ENCODE measurements at regions not wholly inside any gene's neighbourhood (a gene's known extent, or its start where the extent isn't known, plus 50 kb on each side); places are given as distances from the start of the nearest gene placed in this dataset.

DNA sequence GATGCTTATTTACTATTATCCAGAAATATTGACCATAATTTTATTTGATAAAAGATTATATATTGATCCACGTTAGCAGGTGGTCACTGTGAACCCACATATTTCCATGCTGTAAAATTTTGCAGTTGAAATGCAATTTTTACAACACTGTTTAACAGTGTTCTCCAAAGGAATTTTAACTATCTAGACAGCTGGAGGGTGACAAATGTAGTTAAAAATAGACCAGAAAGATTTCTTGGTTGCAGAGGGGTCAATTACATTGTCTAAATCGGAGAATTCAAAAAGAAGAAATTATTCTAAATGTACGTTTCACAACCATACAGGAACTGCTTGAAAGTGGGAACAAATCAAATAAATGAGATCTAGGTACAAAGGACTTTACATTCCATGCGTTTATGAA is 625.2 kb upstream of the NCAM2 start:
- Mint-ChIP-seq H3K27ac (peak overlapping the region; percentile 3), H3K4me1 (peaks cover 7% of the 10 kb centered on the region), H3K4me3 (no peak overlapping the region), H3K9me3 (no peaks in the 10 kb centered on the region), H3K36me3 (no peaks in the 10 kb centered on the region), H3K27me3 (ENCODE audit: low read depth) (no peaks in the 10 kb centered on the region)
- TF ChIP-seq CTCF (IDR thresholded peaks at IDR 0.05; ENCODE audit: unreplicated experiment) = no peak
- DNase-seq (ENCODE audit: low spot score in 2 of 2, unreplicated experiment in 2 of 2) = no peak

- no peak overlapping the region for H3K4me3 Mint-ChIP-seq
- no peak overlapping the region for H3K27ac Mint-ChIP-seq
- H3K4me1 Mint-ChIP-seq = peaks cover 5% of the 10 kb centered on the region
- peaks cover 20% of the 10 kb centered on the region for H3K9me3 Mint-ChIP-seq
- no peaks in the 10 kb centered on the region for H3K36me3 Mint-ChIP-seq
- TF ChIP-seq CTCF (IDR thresholded peaks at IDR 0.05; ENCODE audit: unreplicated experiment) = no peak
- no peak for DNase-seq (ENCODE audit: low spot score in 2 of 2, unreplicated experiment in 2 of 2)
- no peaks in the 10 kb centered on the region for H3K27me3 Mint-ChIP-seq (ENCODE audit: low read depth)
These were observed 621.0 kb upstream of the NCAM2 start for GRCh38 chr21:20377250-20377649.

GRCh38 chr21:20388400-20388799 is 609.8 kb upstream of the NCAM2 start:
- Mint-ChIP-seq H3K36me3 (peaks cover 8% of the 10 kb centered on the region), H3K27ac (no peak overlapping the region), H3K4me1 (no peaks in the 10 kb centered on the region), H3K4me3 (no peak overlapping the region), H3K9me3 (peaks cover 47% of the 10 kb centered on the region), H3K27me3 (ENCODE audit: low read depth) (no peaks in the 10 kb centered on the region)
- DNase-seq (ENCODE audit: low spot score in 2 of 2, unreplicated experiment in 2 of 2) = no peak
- no peak for TF ChIP-seq CTCF (IDR thresholded peaks at IDR 0.05; ENCODE audit: unreplicated experiment)

- Mint-ChIP-seq H3K9me3 (peaks cover 13% of the 10 kb centered on the region), H3K4me3 (no peak overlapping the region), H3K27me3 (ENCODE audit: low read depth) (no peaks in the 10 kb centered on the region), H3K4me1 (peaks cover 8% of the 10 kb centered on the region), H3K36me3 (no peaks in the 10 kb centered on the region), H3K27ac (no peak overlapping the region)
- TF ChIP-seq CTCF (IDR thresholded peaks at IDR 0.05; ENCODE audit: unreplicated experiment) = no peak
- DNase-seq (ENCODE audit: low spot score in 2 of 2, unreplicated experiment in 2 of 2) = no peak
These were observed 601.4 kb upstream of the NCAM2 start for GRCh38 chr21:20396798-20397197.

DNA sequence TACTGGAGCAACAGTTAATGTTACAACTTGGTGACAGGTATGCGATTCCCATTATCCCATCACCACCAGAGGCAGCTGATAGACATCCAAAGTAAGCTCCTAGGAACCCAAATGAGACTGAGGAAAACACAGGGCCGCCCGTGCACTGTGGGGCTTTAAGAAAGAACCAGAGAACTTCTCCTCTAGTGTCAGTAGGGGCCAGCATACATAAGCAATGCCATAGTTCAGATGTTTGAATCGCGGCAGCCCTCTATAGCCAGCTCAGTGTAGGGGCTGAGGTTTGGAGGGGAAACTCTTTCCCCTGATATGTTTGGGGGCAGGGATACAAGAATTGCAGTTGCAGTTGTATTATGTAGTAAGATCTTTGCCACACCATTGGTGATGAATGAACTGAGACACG is 593.3 kb upstream of the NCAM2 start:
- Mint-ChIP-seq H3K9me3 (peaks cover 7% of the 10 kb centered on the region), H3K27me3 (ENCODE audit: low read depth) (no peaks in the 10 kb centered on the region), H3K4me3 (no peak overlapping the region), H3K4me1 (peaks cover 4% of the 10 kb centered on the region), H3K36me3 (no peaks in the 10 kb centered on the region), H3K27ac (no peak overlapping the region)
- no peak for TF ChIP-seq CTCF (IDR thresholded peaks at IDR 0.05; ENCODE audit: unreplicated experiment)
- DNase-seq (ENCODE audit: low spot score in 2 of 2, unreplicated experiment in 2 of 2) = no peak

DNA sequence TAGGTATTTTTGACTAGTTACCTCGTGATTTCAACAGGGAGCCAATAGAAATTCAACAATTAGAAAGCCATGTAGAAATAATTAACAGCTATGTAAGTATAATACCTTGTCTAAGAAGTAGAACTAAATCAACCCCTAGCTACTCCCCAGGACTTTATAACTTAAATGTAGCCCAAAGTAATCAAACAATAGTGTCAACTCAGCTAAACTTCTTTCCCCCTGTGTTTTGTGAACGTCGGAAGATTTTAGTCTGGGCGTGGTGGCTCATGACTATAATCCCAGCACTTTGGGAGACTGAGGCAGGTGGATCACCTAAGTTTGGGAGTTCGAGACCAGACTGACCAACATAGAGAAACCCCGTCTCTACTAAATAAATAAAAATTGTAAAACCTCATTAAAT is 579.9 kb upstream of the NCAM2 start:
- TF ChIP-seq CTCF (IDR thresholded peaks at IDR 0.05; ENCODE audit: unreplicated experiment) = no peak
- peaks cover 45% of the 10 kb centered on the region for H3K9me3 Mint-ChIP-seq
- DNase-seq (ENCODE audit: low spot score in 2 of 2, unreplicated experiment in 2 of 2) = no peak

More for the DNA sequence above, 579.9 kb upstream of the NCAM2 start:
- no peak overlapping the region for H3K4me3 Mint-ChIP-seq
- no peaks in the 10 kb centered on the region for H3K27me3 Mint-ChIP-seq (ENCODE audit: low read depth)
- no peak overlapping the region for H3K27ac Mint-ChIP-seq
- H3K4me1 Mint-ChIP-seq = peaks cover 19% of the 10 kb centered on the region
- no peaks in the 10 kb centered on the region for H3K36me3 Mint-ChIP-seq

Measured in mesothelial cell of epicardium (in vitro differentiated cells).